A549 (cell line): ENCODE measurements at regions not wholly inside any gene's neighbourhood (a gene's known extent, or its start where the extent isn't known, plus 50 kb on each side); places are given as distances from the start of the nearest gene placed in this dataset.
A peak's percentile ranks its signal among the peaks of the same experiment; 100 is the strongest.

Source experiments
- ATAC-seq, 2 experiments: fragments of 200-7000 bp in 1 of 2; fragments of >200 bp in 1 of 2; cut with Nextera tagmentation in 1 of 2; cut with Tn5 transposase in 1 of 2; 3 replicates each; pipeline versions ENCODE4 v1.8.0 to v1.9.1; 2018 to 2020; ENCODE audit warnings: mild to moderate bottlenecking in 1 of 2, moderate library complexity in 1 of 2
- CTCF ChIA-PET: fragments of 300-600 bp; sonication (Branson Sonifier 250); formaldehyde crosslinking; extraction: SDS; loops from one replicate; lab custom pipeline; 2021; ENCODE audit warnings: antibody characterized with exemption, inconsistent platforms; lab: Yijun Ruan, JAX
- POLR2A ChIA-PET: fragments of 350-600 bp; formaldehyde crosslinking; extraction: SDS; loops from one replicate; lab custom pipeline; 2021; ENCODE audit warnings: antibody characterized with exemption, inconsistent platforms; lab: Yijun Ruan, JAX
- DNase-seq, 2 experiments: peaks; one replicate each; pipeline versions ENCODE4 v3.0.0 to v3.0.0-alpha.2; 2011 to 2016; ENCODE audit warnings: low read depth in 1 of 2, low spot score in 1 of 2
- FAIRE-seq: peaks from 2 replicates; lab custom pipeline; 2011; peaks lifted over from hg19 to GRCh38; lab: Jason Lieb, UNC
- H3K27ac ChIP-seq, 2 experiments: fragments of >200 bp; sonication (Bioruptor Twin); formaldehyde crosslinking; 3 replicates each; pipeline ENCODE4 v1.5.1; 2016 to 2017
- H3K4me1 ChIP-seq: fragments of >200 bp; sonication (Bioruptor Twin); formaldehyde crosslinking; 3 replicates; pipeline ENCODE4 v1.6.1; 2016
- H3K4me2 ChIP-seq: fragments of >200 bp; sonication (Bioruptor Twin); formaldehyde crosslinking; 3 replicates; pipeline ENCODE4 v1.6.1; 2016
- H3K4me3 ChIP-seq: fragments of >200 bp; sonication (Bioruptor Twin); formaldehyde crosslinking; 3 replicates; pipeline ENCODE4 v1.5.1; 2016
- H3K9me3 ChIP-seq: fragments of >200 bp; sonication (Bioruptor Twin); formaldehyde crosslinking; 3 replicates; pipeline ENCODE4 v1.6.1; 2016
- CBX8 ChIP-seq: fragments of 200-600 bp; sonication (generic); IDR thresholded peaks from 2 replicates; pipeline ENCODE4 v1.6.1; 2016
- CHD4 ChIP-seq: fragments of 200-600 bp; sonication (generic); IDR thresholded peaks from 2 replicates; pipeline ENCODE4 v1.6.1; 2016; ENCODE audit warnings: antibody characterized with exemption, mild to moderate bottlenecking, borderline replicate concordance
- EHF ChIP-seq: fragments of 250-450 bp; sonication (Bioruptor Pico); IDR thresholded peaks from 2 replicates; pipeline ENCODE4 v1.5.0; 2020; ENCODE audit warnings: mild to moderate bottlenecking
- EHMT2 ChIP-seq: fragments of 200-600 bp; sonication (generic); IDR thresholded peaks from 2 replicates; pipeline ENCODE4 v1.6.1; 2016; ENCODE audit warnings: antibody characterized with exemption, low read depth, mild to moderate bottlenecking, moderate library complexity
- EP300 ChIP-seq, 2 experiments: fragments of >200 bp; sonication (Bioruptor Twin); formaldehyde crosslinking; IDR thresholded peaks; 2 replicates in 1 of 2; 3 replicates in 1 of 2; pipeline ENCODE4 v1.6.1; 2016 to 2017
- ESRRA ChIP-seq: fragments of 150-350 bp; IDR thresholded peaks from 2 replicates; pipeline ENCODE4 v1.6.1; 2014; ENCODE audit warnings: mild to moderate bottlenecking, low read length, borderline replicate concordance
- FOSL2 ChIP-seq, 2 experiments: fragments of 450-650 bp in 1 of 2; fragments of >200 bp in 1 of 2; sonication (Bioruptor Twin) in 1 of 2; formaldehyde crosslinking; IDR thresholded peaks; 2 replicates each; pipeline versions ENCODE4 v1.5.0 to v1.6.1; 2016 to 2020; ENCODE audit warnings: mild to moderate bottlenecking in 1 of 2, moderate library complexity in 1 of 2
- HOXA7 ChIP-seq: fragments of 250-450 bp; sonication (Bioruptor Pico); IDR thresholded peaks from 2 replicates; pipeline ENCODE4 v1.5.0; 2020; ENCODE audit warnings: mild to moderate bottlenecking, moderate library complexity
- KDM1A ChIP-seq: fragments of 200-600 bp; sonication (generic); IDR thresholded peaks from 2 replicates; pipeline ENCODE4 v1.6.1; 2016; ENCODE audit warnings: low read depth, mild to moderate bottlenecking
- MAFK ChIP-seq: fragments of 450-650 bp; IDR thresholded peaks from 2 replicates; pipeline ENCODE4 v1.6.1; 2014; ENCODE audit not compliant: partially characterized antibody
- MAZ ChIP-seq: fragments of 150-350 bp; IDR thresholded peaks from 2 replicates; pipeline ENCODE4 v1.6.1; 2014; ENCODE audit warnings: antibody characterized with exemption, low read depth, low read length, borderline replicate concordance
- MYC ChIP-seq: IDR thresholded peaks from 2 replicates; pipeline ENCODE4 v1.6.1; 2012; ENCODE audit warnings: mild to moderate bottlenecking, inconsistent platforms, low read length, improper control_type of control experiment, borderline replicate concordance
- NPAS2 ChIP-seq: fragments of 250-450 bp; sonication (Bioruptor Pico); IDR thresholded peaks from 2 replicates; pipeline ENCODE4 v1.8.0; 2022; ENCODE audit warnings: mild to moderate bottlenecking, moderate library complexity, borderline replicate concordance
- NR3C1 ChIP-seq: fragments of >200 bp; sonication (Bioruptor Twin); formaldehyde crosslinking; IDR thresholded peaks from 3 replicates; pipeline ENCODE4 v1.6.1; 2017
- POLR2AphosphoS2 ChIP-seq: conservative IDR thresholded peaks from 2 replicates; pipeline ENCODE4 v1.6.1; 2012; ENCODE audit warnings: low read length, improper control_type of control experiment, inconsistent platforms
- RCOR1 ChIP-seq: fragments of 150-350 bp; IDR thresholded peaks from 2 replicates; pipeline ENCODE4 v1.6.1; 2014; ENCODE audit warnings: antibody characterized with exemption, low read length, low read depth
- REST ChIP-seq: fragments of 200-600 bp; sonication (generic); IDR thresholded peaks from 2 replicates; pipeline ENCODE4 v1.6.1; 2016; ENCODE audit warnings: antibody characterized with exemption, mild to moderate bottlenecking, moderate library complexity
- TFCP2L1 ChIP-seq: fragments of 250-450 bp; sonication (Bioruptor Pico); IDR thresholded peaks from 2 replicates; pipeline ENCODE4 v1.5.0; 2021; ENCODE audit warnings: mild to moderate bottlenecking
- ZFP36 ChIP-seq: fragments of 450-650 bp; IDR thresholded peaks from 2 replicates; pipeline ENCODE4 v1.6.1; 2014; ENCODE audit warnings: borderline replicate concordance; ENCODE audit not compliant: partially characterized antibody
- ZNF302 ChIP-seq: fragments of 250-450 bp; sonication (Bioruptor Pico); IDR thresholded peaks from 2 replicates; pipeline ENCODE4 v1.9.0; 2021; ENCODE audit warnings: inconsistent platforms, mild to moderate bottlenecking, moderate library complexity
- ZSCAN20 ChIP-seq: fragments of 250-450 bp; sonication (Bioruptor Pico); IDR thresholded peaks from 2 replicates; pipeline ENCODE4 v1.8.0; 2022; ENCODE audit warnings: mild to moderate bottlenecking, moderate library complexity
- WGBS: methylation state at CpG from one replicate; pipeline ENCODE4 v1.1.6; 2017; ENCODE audit errors: missing lambda C conversion rate; 5-methylcytosine and 5-hydroxymethylcytosine counted together
- TF ChIP-seq, protein P1 (sequence below): fragments of 150-350 bp; IDR thresholded peaks from 2 replicates; pipeline ENCODE4 v1.6.1; 2014; ENCODE audit warnings: low read depth, mild to moderate bottlenecking, low read length

DNA sequence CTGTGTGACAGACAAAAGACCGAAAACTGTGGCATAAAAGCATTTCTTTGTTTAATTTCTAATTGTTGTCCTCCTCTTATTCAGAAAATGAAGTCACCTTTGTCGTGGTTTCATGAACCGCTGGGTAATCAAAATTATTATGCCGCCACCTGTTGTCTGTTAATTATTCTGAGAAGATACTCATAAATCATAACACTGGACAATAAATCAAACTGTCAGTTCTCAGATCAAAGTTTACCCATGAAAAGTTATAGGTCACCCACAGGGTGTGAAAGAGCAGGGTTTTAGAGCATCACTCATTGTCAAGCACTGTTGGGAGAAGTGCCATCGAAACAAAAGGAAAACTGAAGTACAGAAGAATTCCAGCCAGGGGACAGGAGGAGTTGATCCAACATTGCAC lies 474.3 kb downstream of the NR2F2 start:
- no peaks in the 10 kb centered on the region for H3K9me3 ChIP-seq
- no peak overlapping the region for H3K4me3 ChIP-seq
- WGBS, result 6% methylated on average over 5 of the region's 5 CpGs
- TF ChIP-seq ESRRA, result no peak
- no peak for TF ChIP-seq RCOR1
- TF ChIP-seq ZNF302 (CRISPR knock-in tag), result no peak
- TF ChIP-seq POLR2AphosphoS2, result no peak
- TF ChIP-seq MAFK, result no peak
- no peak for TF ChIP-seq EHMT2
- no peak for TF ChIP-seq NPAS2
- TF ChIP-seq ZFP36, result no peak
- no peak for TF ChIP-seq CHD4
- TF ChIP-seq FOSL2 (IDR thresholded peaks at IDR 0.05), result no peak
- TF ChIP-seq FOSL2 (CRISPR knock-in tag; IDR thresholded peaks at IDR 0.05), result no peak
- no peak for TF ChIP-seq HOXA7 (CRISPR knock-in tag)
- no peak for TF ChIP-seq EHF (CRISPR knock-in tag)
- TF ChIP-seq REST, result no peak
- TF ChIP-seq CBX8, result no peak
- TF ChIP-seq KDM1A, result no peak
- TF ChIP-seq, protein P1, sequence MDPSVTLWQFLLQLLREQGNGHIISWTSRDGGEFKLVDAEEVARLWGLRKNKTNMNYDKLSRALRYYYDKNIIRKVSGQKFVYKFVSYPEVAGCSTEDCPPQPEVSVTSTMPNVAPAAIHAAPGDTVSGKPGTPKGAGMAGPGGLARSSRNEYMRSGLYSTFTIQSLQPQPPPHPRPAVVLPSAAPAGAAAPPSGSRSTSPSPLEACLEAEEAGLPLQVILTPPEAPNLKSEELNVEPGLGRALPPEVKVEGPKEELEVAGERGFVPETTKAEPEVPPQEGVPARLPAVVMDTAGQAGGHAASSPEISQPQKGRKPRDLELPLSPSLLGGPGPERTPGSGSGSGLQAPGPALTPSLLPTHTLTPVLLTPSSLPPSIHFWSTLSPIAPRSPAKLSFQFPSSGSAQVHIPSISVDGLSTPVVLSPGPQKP, result no peak
- TF ChIP-seq EP300 (IDR thresholded peaks at IDR 0.05), result no peak
- no peak for TF ChIP-seq TFCP2L1 (CRISPR knock-in tag)
- DNase-seq (no peak), ATAC-seq (no peak), FAIRE-seq (no peak)
- no peak overlapping the region for H3K4me2 ChIP-seq
- no peak overlapping the region for H3K27ac ChIP-seq
- H3K4me1 ChIP-seq, result no peaks in the 10 kb centered on the region
- ChIA-PET POLR2A (no interaction called here), CTCF (no interaction called here)

GRCh38 chr15:96807361-96807760 lies 476.9 kb downstream of the NR2F2 start:
- 1% methylated on average over 4 of the region's 4 CpGs for WGBS

GRCh38 chr15:96817900-96818299 lies 487.4 kb downstream of the NR2F2 start:
- WGBS, result 7% methylated on average over 2 of the region's 2 CpGs
- POLR2A ChIA-PET, result no interaction called here
- H3K4me3 ChIP-seq, result no peak overlapping the region
- H3K27ac ChIP-seq, result no peak overlapping the region
- TF ChIP-seq MAFK, result peak; percentile 45
- no peak for TF ChIP-seq NR3C1
- no peak for TF ChIP-seq MAZ
- TF ChIP-seq ZSCAN20 (CRISPR knock-in tag), result no peak
- DNase-seq, result no peak
- no peak overlapping the region for H3K4me2 ChIP-seq
- no peaks in the 10 kb centered on the region for H3K9me3 ChIP-seq
- no peaks in the 10 kb centered on the region for H3K4me1 ChIP-seq
- FAIRE-seq, result no peak
- no peak for ATAC-seq
- CTCF ChIA-PET, result interaction anchor here (1.1 kb wide), 1 partner anchor 11 kb away, joined by 3 read pairs; no protein-coding TSS in a partner anchor

More at GRCh38 chr15:96807361-96807760, 476.9 kb downstream of the NR2F2 start:
- ChIA-PET CTCF (interaction anchor here (1.1 kb wide), 1 partner anchor 11 kb away, joined by 3 read pairs; no protein-coding TSS in a partner anchor), POLR2A (no interaction called here)
- H3K9me3 ChIP-seq, result no peaks in the 10 kb centered on the region
- no peaks in the 10 kb centered on the region for H3K4me1 ChIP-seq
- no peak for ATAC-seq
- TF ChIP-seq MYC, result no peak
- FAIRE-seq, result no peak
- no peak for DNase-seq
- no peak overlapping the region for H3K4me3 ChIP-seq
- no peak overlapping the region for H3K27ac ChIP-seq
- no peak overlapping the region for H3K4me2 ChIP-seq
